RWPE2 (cell line): ENCODE measurements at regions not wholly inside any gene's neighbourhood (a gene's known extent, or its start where the extent isn't known, plus 50 kb on each side); places are given as distances from the start of the nearest gene placed in this dataset.

ENCODE experiments used
- ATAC-seq: fragments of 200-7000 bp; cut with Tn5 transposase; 3 replicates; pipeline ENCODE4 v1.9.1; 2021; ENCODE audit warnings: low read depth
- DNase-seq: peaks from one replicate; pipeline ENCODE4 v3.0.0-alpha.2; 2020; ENCODE audit warnings: low spot score
- H3K27ac ChIP-seq: fragments of 450-650 bp; 2 replicates; pipeline ENCODE4 v1.5.1; 2017; ENCODE audit warnings: mild to moderate bottlenecking; ENCODE audit not compliant: poor library complexity, severe bottlenecking
- H3K27me3 ChIP-seq: fragments of 250-450 bp; sonication (Bioruptor Pico); 2 replicates; pipeline ENCODE4 v1.5.1; 2021; ENCODE audit warnings: mild to moderate bottlenecking, moderate library complexity; ENCODE audit not compliant: insufficient read depth, poor library complexity, severe bottlenecking
- H3K36me3 ChIP-seq: fragments of 250-450 bp; sonication (Bioruptor Pico); 2 replicates; pipeline ENCODE4 v1.5.1; 2020; ENCODE audit warnings: low read depth, mild to moderate bottlenecking, moderate library complexity
- H3K4me1 ChIP-seq: fragments of 250-450 bp; sonication (Bioruptor Pico); 2 replicates; pipeline ENCODE4 v1.5.1; 2021; ENCODE audit warnings: mild to moderate bottlenecking, moderate library complexity; ENCODE audit not compliant: insufficient read depth, poor library complexity, severe bottlenecking
- H3K4me3 ChIP-seq: fragments of 250-450 bp; sonication (Bioruptor Pico); 2 replicates; pipeline ENCODE4 v1.5.1; 2021; ENCODE audit warnings: mild to moderate bottlenecking, moderate library complexity; ENCODE audit not compliant: severe bottlenecking
- H3K9me3 ChIP-seq: fragments of 250-450 bp; sonication (Bioruptor Pico); 2 replicates; pipeline ENCODE4 v1.5.1; 2021; ENCODE audit warnings: mild to moderate bottlenecking, moderate library complexity; ENCODE audit not compliant: severe bottlenecking
- TF ChIP-seq, protein P1 (sequence below): fragments of 450-650 bp; IDR thresholded peaks from one replicate; pipeline ENCODE4 v1.5.1; 2017; ENCODE audit warnings: mild to moderate bottlenecking, moderate library complexity; ENCODE audit not compliant: poor library complexity, severe bottlenecking

DNA sequence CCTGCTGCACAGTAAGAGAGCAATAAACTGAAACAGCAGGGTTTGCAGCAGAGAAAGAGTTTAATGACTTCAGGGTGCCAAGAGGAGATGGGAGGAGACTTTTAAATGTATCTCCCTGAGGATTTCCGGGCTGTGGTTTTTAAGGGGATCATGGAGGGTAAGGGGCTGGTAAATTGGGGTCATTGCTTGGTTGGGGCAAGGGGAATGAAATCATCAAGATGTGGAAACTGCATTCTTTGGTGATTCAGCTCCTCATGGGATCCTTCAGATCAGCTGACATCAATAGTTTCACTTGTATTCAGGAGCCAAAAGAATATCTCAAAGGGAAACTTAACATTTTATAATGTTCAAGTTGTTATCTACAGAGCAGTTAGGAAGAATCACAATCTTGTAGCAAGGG lies 174.3 kb upstream of the ANXA10 start:
- DNase-seq (no peak), ATAC-seq (no peak)
- no peaks in the 10 kb centered on the region for H3K36me3 ChIP-seq
- H3K4me1 ChIP-seq, result no peaks in the 10 kb centered on the region
- H3K9me3 ChIP-seq, result no peaks in the 10 kb centered on the region
- H3K4me3 ChIP-seq, result no peak overlapping the region
- H3K27me3 ChIP-seq, result no peaks in the 10 kb centered on the region
- no peak overlapping the region for H3K27ac ChIP-seq
- TF ChIP-seq, protein P1, sequence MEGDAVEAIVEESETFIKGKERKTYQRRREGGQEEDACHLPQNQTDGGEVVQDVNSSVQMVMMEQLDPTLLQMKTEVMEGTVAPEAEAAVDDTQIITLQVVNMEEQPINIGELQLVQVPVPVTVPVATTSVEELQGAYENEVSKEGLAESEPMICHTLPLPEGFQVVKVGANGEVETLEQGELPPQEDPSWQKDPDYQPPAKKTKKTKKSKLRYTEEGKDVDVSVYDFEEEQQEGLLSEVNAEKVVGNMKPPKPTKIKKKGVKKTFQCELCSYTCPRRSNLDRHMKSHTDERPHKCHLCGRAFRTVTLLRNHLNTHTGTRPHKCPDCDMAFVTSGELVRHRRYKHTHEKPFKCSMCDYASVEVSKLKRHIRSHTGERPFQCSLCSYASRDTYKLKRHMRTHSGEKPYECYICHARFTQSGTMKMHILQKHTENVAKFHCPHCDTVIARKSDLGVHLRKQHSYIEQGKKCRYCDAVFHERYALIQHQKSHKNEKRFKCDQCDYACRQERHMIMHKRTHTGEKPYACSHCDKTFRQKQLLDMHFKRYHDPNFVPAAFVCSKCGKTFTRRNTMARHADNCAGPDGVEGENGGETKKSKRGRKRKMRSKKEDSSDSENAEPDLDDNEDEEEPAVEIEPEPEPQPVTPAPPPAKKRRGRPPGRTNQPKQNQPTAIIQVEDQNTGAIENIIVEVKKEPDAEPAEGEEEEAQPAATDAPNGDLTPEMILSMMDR, result no peak

DNA sequence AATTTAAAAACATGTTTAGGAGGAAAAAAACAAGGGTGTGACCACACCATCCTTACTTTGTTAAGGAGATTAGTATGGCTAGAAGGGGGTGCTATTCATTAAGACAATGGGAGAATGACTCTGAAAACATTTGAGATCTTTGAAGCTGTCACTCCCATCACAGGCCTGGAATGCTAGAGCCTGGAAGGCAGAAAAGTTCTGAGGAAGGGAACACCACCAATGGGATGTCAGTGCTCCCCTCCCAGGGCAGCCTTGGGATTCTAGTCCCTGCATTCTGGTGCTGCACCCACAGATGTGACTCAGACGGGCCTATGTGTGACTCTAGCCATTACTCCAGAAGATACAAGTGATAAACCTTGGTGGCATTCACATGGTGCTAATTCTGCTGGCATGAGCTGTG lies 162.2 kb upstream of the ANXA10 start:
- Histone ChIP-seq H3K27me3 (no peaks in the 10 kb centered on the region), H3K4me3 (no peak overlapping the region), H3K36me3 (no peaks in the 10 kb centered on the region), H3K27ac (no peak overlapping the region), H3K9me3 (no peaks in the 10 kb centered on the region), H3K4me1 (no peaks in the 10 kb centered on the region)
- no peak for DNase-seq
- TF ChIP-seq, protein P1, result no peak
- ATAC-seq, result no peak

DNA sequence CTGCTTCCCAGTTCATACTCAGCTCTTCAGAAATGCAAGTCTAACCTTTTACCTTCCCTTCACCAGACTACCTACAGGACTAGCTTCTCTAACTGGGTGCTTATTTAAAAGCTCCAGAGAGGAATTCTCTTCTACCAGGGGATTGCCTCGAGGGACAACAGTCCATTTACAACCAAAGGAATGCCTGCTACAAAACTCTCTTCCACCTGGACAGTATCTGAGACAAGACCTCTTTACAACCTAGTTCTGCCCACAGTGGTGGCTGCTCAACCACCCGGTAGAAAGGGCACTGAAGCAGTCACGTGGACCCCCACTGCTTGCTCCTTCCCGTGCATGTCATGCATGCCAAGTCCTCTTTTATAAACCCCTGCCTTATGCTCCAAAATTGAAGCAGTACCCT lies 158.1 kb upstream of the ANXA10 start:
- no peaks in the 10 kb centered on the region for H3K27me3 ChIP-seq
- no peak overlapping the region for H3K27ac ChIP-seq
- TF ChIP-seq, protein P1, result no peak
- DNase-seq (no peak), ATAC-seq (no peak)
- no peak overlapping the region for H3K4me3 ChIP-seq
- no peaks in the 10 kb centered on the region for H3K4me1 ChIP-seq
- H3K36me3 ChIP-seq, result no peaks in the 10 kb centered on the region
- no peaks in the 10 kb centered on the region for H3K9me3 ChIP-seq

DNA sequence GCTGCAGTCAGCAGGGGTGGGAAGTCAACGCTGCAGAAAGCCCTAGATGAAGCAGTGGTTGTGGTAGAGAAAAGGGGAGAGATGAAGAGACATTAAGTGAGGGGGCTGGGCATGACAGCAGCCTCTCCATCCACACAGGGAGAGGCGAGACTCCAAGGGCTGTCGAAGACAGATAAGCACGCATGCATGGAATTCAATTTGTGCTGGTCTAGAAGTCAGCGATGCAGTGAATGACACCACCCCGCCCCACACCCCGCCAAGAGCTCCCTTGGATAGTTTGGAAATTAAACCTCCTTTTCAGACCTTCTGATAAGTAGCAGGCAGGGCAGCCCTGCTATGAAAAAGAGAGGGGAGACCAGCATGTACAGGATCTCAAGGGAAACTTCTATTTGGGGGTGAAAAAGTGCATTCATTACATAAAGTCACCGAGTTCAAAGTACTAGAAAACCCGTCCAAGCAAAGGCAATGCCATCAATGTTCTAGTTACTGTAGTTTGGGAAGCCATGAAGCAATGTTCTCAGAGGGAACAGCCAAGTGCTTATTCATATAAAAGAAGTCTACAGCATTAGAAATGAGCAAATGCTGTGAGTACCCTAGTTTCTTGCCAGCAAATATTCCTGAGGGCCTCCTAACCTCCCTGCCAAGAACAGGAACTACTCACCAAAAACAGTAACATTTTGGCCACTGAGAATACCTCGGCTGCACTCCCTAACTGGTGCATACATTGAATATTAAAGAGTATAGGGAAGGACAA lies 152.3 kb upstream of the ANXA10 start:
- no peak overlapping the region for H3K4me3 ChIP-seq
- H3K27ac ChIP-seq, result no peak overlapping the region
- H3K9me3 ChIP-seq, result no peaks in the 10 kb centered on the region
- H3K36me3 ChIP-seq, result no peaks in the 10 kb centered on the region
- H3K27me3 ChIP-seq, result no peaks in the 10 kb centered on the region
- ATAC-seq (no peak), DNase-seq (no peak)
- TF ChIP-seq, protein P1, result no peak
- H3K4me1 ChIP-seq, result no peaks in the 10 kb centered on the region

DNA sequence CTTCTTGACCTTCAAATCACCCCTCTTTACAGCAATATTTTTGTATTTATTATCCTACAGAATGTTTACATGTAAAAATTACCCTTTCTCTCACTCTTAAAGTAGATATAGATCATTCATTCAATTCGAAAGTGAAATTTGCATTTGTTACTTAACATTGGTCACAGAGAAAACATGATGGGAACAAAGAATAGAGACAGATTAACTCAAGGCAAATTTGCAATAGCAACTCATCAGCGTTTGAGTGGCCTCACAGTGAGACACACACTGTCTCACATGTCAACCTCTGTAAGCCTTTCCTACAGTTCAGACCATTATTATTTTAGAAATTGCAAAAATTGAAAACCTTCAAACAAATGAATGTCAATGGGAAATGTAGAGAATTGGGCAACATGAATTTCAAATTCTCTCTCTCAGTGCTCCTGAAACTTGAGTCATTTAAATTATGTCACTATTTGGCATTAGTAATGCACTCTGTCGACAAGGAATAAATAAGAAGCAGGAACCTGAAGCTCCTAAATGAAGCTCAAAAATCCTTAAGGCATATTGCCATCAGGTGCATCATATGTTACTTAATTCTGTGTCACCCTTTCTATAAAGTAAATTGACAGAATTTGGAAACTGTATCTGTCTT lies 148.3 kb upstream of the ANXA10 start:
- no peaks in the 10 kb centered on the region for H3K27me3 ChIP-seq
- H3K36me3 ChIP-seq, result no peaks in the 10 kb centered on the region
- no peaks in the 10 kb centered on the region for H3K9me3 ChIP-seq
- no peaks in the 10 kb centered on the region for H3K4me1 ChIP-seq
- ATAC-seq (no peak), DNase-seq (no peak)
- no peak overlapping the region for H3K4me3 ChIP-seq
- H3K27ac ChIP-seq, result no peak overlapping the region
- TF ChIP-seq, protein P1, result no peak
